ENCODE measurements at regions not wholly inside any gene's neighbourhood (a gene's known extent, or its start where the extent isn't known, plus 50 kb on each side); places are given as distances from the start of the nearest gene placed in this dataset.
A peak's percentile ranks its signal among the peaks of the same experiment; 100 is the strongest.

DNA sequence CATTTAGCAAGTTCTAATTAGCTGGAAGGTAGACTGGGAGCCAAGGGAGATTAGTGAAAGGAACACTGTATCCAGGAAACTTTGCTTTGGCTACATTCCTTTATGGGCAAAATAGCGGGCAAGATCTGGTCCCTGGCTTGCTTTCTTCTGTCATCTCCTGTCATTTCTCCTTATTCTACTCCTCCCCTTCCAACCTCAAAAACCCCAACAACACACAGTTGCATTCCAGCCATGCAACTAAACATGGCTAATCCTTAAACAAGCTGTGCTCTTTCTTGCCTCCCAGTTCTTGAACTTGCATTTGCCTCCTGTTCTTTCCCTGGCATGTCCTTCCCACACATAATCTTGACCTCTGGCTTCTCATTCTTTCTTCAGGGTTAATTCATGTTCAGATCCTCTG lies 59.5 kb upstream of the CDCA7L start:
- no peak for DNase-seq (ENCODE audit: low read depth)

DNA sequence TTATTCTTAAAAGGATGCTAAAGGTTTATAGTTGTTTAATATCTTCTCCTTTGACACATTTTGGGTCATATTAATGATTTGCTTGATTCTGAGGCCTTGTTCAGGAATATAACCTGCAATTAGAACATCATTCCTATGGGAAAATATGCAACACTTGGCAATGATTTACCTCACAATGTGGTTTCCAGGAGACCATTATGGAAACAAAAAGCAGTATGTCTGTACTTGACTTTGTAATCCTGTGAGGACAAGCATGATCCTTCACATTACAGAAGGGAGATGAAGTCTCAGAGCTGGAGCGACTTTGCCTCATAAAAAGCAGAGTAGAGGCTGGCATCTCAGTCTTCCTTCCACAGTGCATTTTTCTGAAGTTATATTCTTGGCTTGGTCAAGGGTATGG lies 57.0 kb upstream of the CDCA7L start:
- no peak for DNase-seq (ENCODE audit: low read depth)

DNA sequence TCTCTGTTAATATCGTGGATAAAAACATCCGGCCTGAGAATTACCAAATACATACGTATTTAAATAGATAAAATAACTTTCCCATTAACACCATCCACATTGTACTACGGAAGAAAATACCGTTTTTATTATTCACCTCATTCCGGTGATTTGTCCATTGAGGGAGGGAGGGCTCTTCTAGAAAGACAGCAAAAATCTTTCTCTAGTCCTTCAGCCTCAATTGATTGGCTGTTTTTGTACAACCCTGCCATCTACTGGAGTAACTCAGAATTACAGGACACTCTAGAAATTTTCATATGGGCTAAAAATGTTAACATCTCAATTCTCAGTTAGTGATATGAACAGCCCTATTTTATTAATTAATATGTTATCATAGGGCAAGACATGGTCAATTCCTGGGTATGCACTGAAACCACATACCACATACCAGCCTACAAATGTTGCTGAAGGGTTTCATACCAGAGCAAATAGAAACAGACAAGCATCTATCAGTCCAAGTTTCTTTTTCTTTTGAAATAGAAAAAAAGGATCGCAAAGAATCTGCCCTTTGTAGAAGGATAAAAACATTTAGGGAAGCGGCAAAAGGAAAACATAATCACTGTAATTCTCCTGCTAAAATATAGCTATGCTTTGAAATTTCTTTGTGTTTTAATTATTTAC lies 55.8 kb upstream of the CDCA7L start:
- DNase-seq (ENCODE audit: low read depth), result peak; percentile 63

DNA sequence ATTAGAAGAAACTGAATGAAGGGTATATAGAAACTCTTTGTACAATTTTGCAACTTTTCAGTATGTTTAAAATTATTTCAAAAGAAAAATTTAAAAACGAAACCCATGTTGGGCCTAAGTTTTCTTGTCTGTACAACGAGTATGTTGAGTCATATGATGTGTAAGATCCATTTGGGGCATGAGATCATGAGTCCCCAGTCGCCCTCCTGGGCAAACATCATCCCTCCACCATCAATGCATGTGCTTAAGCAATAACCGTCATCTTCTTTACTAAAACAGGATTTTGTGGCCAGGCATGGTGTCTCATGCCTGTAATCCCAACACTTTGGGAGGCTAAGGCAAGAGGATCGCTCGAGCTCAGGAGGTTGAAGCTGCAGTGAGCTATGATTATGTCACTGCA lies 54.2 kb upstream of the CDCA7L start:
- peak; percentile 11 for DNase-seq (ENCODE audit: low read depth)

DNA sequence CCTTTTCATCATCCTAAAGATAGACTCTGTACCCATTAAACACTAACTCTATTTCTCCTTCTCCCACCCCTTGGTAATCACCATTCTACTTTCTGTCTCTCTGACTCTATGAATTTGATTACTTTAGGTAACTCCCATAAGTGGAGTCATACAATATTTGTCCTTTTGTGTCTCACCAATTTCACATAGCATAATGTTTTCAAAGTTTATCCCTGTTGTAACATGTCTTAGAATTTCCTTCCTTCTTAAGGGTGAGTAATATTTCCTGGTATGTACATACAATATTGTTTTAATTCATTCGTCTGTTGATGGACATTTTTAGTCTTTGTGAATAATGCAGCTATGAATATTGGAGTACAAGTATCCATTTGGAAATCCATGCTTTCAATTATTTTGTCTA lies 50.9 kb upstream of the CDCA7L start:
- DNase-seq (ENCODE audit: low read depth), result no peak
